Right hindlimb (tissue), 1 donor: ENCODE measurements at regions not wholly inside any gene's neighbourhood (a gene's known extent, or its start where the extent isn't known, plus 50 kb on each side); places are given as distances from the start of the nearest gene placed in this dataset.
"Not testable (repeated sequence)": the region's sequence is repeated elsewhere in the genome, so short reads cannot be mapped to it uniquely, and the experiment has no call there.

Experiments used
- DNase-seq: peaks from one replicate; pipeline ENCODE4 v3.0.0-alpha.2; 2018

GRCh38 chr10:35263827-35264226 is 72.5 kb upstream of the CCNY start:
- not testable (repeated sequence) for DNase-seq

GRCh38 chr10:35264636-35265035 is 71.7 kb upstream of the CCNY start:
- DNase-seq, result not testable (repeated sequence)

GRCh38 chr10:35265435-35265834 is 70.9 kb upstream of the CCNY start:
- no peak for DNase-seq

- DNase-seq, result no peak
These were observed 68.0 kb upstream of the CCNY start for GRCh38 chr10:35268323-35268722.

- DNase-seq, result no peak
These were observed 67.5 kb upstream of the CCNY start for GRCh38 chr10:35268791-35269257.

DNA sequence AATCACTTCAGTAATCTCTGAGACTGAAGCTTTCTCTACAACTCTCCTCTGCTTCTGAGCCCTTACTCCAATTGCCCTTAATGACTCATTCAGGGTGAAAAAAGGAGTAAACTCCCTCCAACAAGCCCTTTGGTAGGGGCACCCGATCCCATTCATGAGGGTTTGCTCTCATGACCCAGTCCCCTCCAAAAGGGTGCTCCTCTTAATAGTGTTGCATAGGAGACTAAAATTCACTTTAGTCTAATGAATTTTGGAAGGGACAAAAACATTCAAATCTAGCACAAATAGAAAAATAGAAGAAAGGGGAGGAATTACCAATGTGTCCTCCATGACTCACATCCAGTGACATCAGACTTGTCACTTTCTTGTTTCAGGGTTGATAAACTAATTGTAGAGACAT is 66.2 kb upstream of the CCNY start:
- DNase-seq, result no peak

DNA sequence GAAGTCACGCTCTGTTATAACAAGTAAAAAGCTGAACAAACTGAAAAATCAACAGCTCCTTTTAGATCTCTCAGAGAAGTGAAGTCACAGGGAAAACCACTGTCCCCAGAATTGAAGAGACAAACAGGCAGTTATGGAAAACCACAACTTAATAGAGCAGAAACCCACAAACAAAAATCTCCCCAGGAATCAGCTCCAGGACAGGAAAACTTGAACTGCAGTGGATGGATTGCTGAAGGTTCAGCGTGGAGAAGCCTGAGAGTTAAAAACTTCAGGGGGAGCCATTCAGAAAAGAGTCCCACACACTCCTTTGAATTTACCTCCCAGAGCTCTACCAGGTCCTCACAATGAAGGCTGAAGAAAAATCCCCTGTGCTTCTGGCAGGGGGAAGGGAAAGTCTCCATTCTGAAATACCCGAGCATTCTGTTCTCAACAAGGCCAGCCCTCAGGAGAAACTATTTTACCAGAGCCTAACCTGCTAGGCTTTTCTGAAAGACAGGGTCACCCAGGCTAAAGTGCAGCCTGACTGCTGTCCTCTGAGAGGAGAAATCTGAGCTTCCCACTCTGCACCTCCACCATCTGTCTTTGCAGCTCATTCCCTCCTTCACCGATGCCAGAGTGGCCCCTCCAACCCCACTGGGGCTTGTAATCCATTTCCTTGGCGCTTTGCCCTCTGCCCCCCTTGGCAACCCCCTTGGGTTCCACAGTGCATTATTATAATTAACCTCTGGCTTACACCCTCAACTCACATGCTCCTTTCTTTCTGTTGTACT is 65.0 kb upstream of the CCNY start:
- peak; percentile 24 for DNase-seq

GRCh38 chr10:35271859-35272165 is 64.5 kb upstream of the CCNY start:
- DNase-seq, result not testable (repeated sequence)

GRCh38 chr10:35272401-35272800 is 63.9 kb upstream of the CCNY start:
- not testable (repeated sequence) for DNase-seq

DNA sequence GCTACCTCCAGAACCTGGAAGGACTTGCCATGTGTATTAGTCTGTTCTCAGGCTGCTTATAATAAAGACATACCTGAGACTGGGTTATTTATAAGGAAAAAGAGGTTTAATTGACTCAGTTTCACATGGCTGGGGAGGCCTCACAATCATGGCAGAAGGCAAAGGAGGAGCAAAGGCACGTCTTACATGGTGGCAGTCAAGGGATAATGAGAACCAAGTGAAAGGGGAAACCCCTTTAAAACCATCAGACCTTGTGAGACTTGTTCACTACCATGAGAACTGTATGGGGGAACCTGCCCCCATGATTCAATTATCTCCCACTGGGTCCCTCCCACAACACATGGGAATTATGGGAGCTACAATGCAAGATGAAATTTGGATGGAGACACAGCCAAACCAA is 62.3 kb upstream of the CCNY start:
- DNase-seq, result not testable (repeated sequence)

DNA sequence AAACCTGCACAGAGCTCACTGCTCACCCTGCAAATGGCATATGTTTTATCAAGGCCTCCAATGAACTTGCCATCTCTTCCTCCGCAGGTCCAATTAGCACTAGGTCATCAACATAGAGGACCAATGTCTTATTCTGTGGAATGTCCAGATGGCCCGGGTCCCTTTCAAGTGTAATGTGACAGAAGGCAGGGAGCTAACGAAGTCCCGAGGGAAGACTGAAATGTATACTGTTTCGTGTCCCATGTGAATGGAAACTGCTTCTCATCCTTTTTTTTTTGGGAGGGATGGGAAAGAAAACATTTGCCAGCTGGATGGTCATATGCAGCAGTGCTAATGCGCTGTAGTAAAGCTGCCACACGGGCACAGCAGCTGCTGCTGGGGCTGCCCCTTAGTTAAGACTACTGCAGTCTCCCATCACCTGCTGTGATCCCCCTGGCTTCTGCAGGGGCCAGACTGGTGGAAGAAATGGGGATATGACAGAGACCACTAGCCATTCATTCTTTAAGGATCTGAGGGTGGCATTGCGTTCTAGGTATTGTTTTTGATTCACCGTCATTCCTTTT is 61.7 kb upstream of the CCNY start:
- peak; percentile 51 for DNase-seq

DNA sequence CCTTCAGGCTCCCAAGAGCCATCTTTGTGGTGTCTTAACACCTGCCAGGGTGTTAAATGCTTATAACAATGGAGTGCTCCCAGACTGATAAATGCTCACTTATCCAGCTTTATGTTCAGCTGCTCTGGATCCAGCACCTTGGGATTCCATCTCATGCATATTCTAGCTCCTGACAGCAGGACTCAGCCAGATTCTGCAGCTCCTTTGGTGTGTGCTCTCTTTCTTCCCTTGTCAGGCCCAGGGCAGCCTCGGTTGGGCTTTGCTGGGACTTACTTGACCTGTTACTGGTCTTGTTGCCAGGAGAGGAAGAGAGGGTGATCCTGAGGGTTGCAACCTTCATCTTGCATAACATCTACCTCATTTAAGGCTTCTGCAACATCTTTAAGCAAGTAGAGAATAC is 59.4 kb upstream of the CCNY start:
- no peak for DNase-seq

- DNase-seq, result not testable (repeated sequence)
These were observed 56.1 kb upstream of the CCNY start for GRCh38 chr10:35280246-35280645.
